Prostate gland (tissue), 2 donors: ENCODE measurements at regions not wholly inside any gene's neighbourhood (a gene's known extent, or its start where the extent isn't known, plus 50 kb on each side); places are given as distances from the start of the nearest gene placed in this dataset.

ENCODE experiments used
- DNase-seq: peaks from one replicate; pipeline ENCODE4 v3.0.0-alpha.2; 2019; ENCODE audit warnings: low spot score
- H3K27ac ChIP-seq, 2 donors: fragments of 200-600 bp; sonication (generic); 2 replicates each; pipeline ENCODE4 v1.5.1; 2017 to 2019
- H3K27me3 ChIP-seq: fragments of 200-600 bp; sonication (generic); replicated peaks from 2 replicates; pipeline ENCODE4 v1.5.1; 2019; ENCODE audit not compliant: insufficient read depth
- H3K36me3 ChIP-seq, 2 donors: fragments of 200-600 bp; sonication (generic); 1 replicate in 1 of 2; 2 replicates in 1 of 2; pipeline versions ENCODE4 v1.5.1 to v1.8.1; 2017 to 2019
- H3K4me1 ChIP-seq: fragments of 200-600 bp; sonication (generic); replicated peaks from 2 replicates; pipeline ENCODE4 v1.5.1; 2019
- H3K4me3 ChIP-seq, 2 donors: fragments of 200-600 bp; sonication (generic); 2 replicates each; pipeline ENCODE4 v1.5.1; 2017 to 2019
- H3K9me3 ChIP-seq: fragments of 200-600 bp; sonication (generic); 2 replicates; pipeline ENCODE4 v1.5.1; 2017
- POLR2A ChIP-seq: fragments of 450-650 bp; IDR thresholded peaks from one replicate; pipeline ENCODE4 v1.6.1; 2016; ENCODE audit warnings: antibody characterized with exemption, mild to moderate bottlenecking
- POLR2AphosphoS5 ChIP-seq: sonication (generic); formaldehyde crosslinking; IDR thresholded peaks from one replicate; pipeline ENCODE4 v1.6.1; 2017; ENCODE audit warnings: antibody characterized with exemption
- WGBS: methylation state at CpG from one replicate; pipeline ENCODE4 v1.1.5; 2018; 5-methylcytosine and 5-hydroxymethylcytosine counted together
- intact Hi-C: fragments of 100-400 bp; cut with DNase I; formaldehyde crosslinking; loops from one replicate; pipeline ENCODE4 v1.14.2; 2022
- TF ChIP-seq, protein P1 (sequence below), 4 experiments: fragments of 200-600 bp in 2 of 4; fragments of 450-650 bp in 2 of 4; sonication (generic) in 2 of 4; IDR thresholded peaks; 1 replicate in 3 of 4; 2 replicates in 1 of 4; pipeline ENCODE4 v1.5.1; 2016 to 2019; ENCODE audit warnings: antibody characterized with exemption in 4 of 4, mild to moderate bottlenecking in 2 of 4, moderate library complexity in 2 of 4

DNA sequence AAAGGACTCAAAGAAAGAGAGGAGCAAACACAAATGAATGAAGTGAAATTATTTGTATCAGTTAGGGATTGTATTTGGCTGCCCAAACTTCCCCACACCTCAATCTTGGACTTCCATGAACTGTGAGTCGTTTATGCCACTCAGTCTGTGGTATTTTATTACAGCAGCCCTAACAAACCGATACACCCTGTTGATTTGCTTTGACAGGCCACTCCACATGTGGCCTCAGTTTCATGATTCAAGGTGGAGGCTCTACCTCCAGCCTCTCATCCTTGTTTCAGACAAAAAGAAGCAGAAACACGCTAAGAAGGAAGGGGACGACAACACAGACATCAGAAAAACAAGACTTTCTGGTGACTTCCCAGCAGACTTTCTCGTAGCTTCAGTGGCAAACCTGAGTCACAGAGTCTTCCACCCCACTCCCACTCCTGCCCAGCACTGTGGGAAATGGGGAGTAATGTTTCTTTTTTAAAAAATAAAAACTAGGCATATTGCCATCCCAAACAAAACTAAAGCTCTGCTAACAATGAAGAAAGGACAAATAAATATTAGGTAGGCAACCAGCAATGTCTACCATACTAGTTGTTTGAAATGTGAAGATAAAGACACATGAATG, 52.2 kb upstream of the ABCA1 start:
- intact Hi-C loops = no loop called here
- Histone ChIP-seq H3K4me1 (no peaks in the 10 kb centered on the region), H3K4me3 (no peak overlapping the region), H3K27me3 (no peaks in the 10 kb centered on the region), H3K36me3 (no peaks in the 10 kb centered on the region), H3K9me3 (no peaks in the 10 kb centered on the region), H3K27ac (no peak overlapping the region)
- TF ChIP-seq POLR2A = no peak
- no peak for TF ChIP-seq POLR2AphosphoS5
- TF ChIP-seq, protein P1, sequence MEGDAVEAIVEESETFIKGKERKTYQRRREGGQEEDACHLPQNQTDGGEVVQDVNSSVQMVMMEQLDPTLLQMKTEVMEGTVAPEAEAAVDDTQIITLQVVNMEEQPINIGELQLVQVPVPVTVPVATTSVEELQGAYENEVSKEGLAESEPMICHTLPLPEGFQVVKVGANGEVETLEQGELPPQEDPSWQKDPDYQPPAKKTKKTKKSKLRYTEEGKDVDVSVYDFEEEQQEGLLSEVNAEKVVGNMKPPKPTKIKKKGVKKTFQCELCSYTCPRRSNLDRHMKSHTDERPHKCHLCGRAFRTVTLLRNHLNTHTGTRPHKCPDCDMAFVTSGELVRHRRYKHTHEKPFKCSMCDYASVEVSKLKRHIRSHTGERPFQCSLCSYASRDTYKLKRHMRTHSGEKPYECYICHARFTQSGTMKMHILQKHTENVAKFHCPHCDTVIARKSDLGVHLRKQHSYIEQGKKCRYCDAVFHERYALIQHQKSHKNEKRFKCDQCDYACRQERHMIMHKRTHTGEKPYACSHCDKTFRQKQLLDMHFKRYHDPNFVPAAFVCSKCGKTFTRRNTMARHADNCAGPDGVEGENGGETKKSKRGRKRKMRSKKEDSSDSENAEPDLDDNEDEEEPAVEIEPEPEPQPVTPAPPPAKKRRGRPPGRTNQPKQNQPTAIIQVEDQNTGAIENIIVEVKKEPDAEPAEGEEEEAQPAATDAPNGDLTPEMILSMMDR (IDR thresholded peaks at IDR 0.05) = no peak
- no peak for DNase-seq
- 75% methylated on average over 5 of the region's 5 CpGs for WGBS

DNA sequence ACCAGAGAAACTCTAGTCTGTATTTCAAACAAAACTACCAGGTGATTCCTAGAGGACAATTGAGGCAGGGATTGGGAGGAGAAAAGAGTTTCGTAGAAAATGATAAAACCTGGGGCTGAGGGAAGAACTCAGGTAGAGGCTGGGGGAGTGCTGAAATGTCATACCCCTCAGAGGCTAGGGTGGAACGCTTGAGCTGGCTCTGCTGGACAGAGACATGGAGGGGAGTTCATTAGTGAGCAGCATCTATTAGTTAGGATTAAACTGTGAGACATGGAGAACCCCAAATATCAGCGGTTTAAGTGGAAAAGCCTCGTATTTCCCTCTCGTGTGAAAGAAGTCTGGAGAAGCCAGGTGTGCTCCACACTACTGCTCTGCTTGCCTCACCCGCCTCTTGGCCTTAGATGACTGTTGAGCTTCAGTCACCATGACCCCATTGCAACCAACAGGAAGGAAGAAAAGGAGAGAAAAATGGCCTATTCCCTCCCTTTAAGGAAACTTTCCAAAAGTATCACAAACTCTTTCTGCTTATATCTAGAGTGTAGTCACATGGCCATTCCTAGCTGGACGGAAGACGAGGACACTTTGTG, 53.7 kb upstream of the ABCA1 start:
- Histone ChIP-seq H3K27me3 (no peaks in the 10 kb centered on the region), H3K4me3 (no peak overlapping the region), H3K9me3 (no peaks in the 10 kb centered on the region), H3K27ac (no peak overlapping the region), H3K4me1 (no peaks in the 10 kb centered on the region), H3K36me3 (no peaks in the 10 kb centered on the region)
- no peak for TF ChIP-seq POLR2AphosphoS5
- TF ChIP-seq, protein P1 (IDR thresholded peaks at IDR 0.05) = no peak
- TF ChIP-seq POLR2A = no peak
- 94% methylated on average over 8 of the region's 8 CpGs for WGBS
- intact Hi-C loops = no loop called here
- DNase-seq = no peak

DNA sequence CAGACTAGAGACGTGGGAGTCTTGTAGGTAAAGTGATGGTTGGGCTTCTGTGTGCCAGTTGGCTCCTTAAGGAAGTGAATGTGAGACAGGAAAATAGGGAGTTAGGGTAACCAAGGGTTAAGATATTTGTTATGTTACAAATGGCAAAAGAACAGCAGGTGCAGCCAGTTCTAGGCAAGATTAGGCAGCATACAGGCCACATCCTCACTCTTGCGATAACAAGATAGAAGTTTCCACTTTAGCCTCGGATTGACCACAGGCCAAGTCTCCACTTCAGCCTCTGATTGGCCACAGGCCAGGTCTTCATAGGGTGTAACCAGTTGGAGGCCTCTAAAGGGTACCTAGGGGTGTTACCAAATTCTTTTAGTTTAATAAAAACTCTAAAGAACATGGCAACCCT, 54.6 kb upstream of the ABCA1 start:
- WGBS = 79% methylated on average over 3 of the region's 3 CpGs
- DNase-seq = no peak
- Histone ChIP-seq H3K4me3 (no peak overlapping the region), H3K27ac (no peak overlapping the region), H3K4me1 (no peaks in the 10 kb centered on the region), H3K36me3 (no peaks in the 10 kb centered on the region), H3K9me3 (no peaks in the 10 kb centered on the region), H3K27me3 (no peaks in the 10 kb centered on the region)
- intact Hi-C loops = no loop called here
- TF ChIP-seq POLR2AphosphoS5 (no peak), POLR2A (no peak)
- TF ChIP-seq, protein P1 (IDR thresholded peaks at IDR 0.05) = no peak

DNA sequence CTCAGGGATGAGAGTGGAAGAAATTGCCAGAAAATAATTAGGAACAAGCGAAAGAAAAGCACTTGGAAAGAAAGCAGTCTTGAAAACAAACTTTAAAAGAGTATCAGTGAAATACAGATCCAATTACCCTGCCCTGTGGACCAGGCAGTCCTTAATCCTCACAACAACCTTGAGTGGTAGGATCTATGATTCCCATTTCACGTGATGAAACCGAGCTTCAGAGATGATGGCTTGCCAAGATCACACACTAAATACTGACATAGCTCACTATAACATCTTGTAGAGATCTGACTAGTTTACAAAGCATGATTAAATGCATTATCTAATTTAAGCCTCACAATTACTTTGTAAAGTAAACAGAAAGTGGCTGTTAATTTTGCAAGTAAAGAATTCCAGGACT, 55.5 kb upstream of the ABCA1 start:
- Histone ChIP-seq H3K4me1 (no peaks in the 10 kb centered on the region), H3K9me3 (no peaks in the 10 kb centered on the region), H3K27me3 (no peaks in the 10 kb centered on the region), H3K4me3 (no peak overlapping the region), H3K27ac (no peak overlapping the region), H3K36me3 (no peaks in the 10 kb centered on the region)
- intact Hi-C loops = no loop called here
- no peak for TF ChIP-seq POLR2AphosphoS5
- TF ChIP-seq, protein P1 (IDR thresholded peaks at IDR 0.05) = no peak
- TF ChIP-seq POLR2A = no peak
- no peak for DNase-seq
- 51% methylated on average over 3 of the region's 3 CpGs for WGBS

DNA sequence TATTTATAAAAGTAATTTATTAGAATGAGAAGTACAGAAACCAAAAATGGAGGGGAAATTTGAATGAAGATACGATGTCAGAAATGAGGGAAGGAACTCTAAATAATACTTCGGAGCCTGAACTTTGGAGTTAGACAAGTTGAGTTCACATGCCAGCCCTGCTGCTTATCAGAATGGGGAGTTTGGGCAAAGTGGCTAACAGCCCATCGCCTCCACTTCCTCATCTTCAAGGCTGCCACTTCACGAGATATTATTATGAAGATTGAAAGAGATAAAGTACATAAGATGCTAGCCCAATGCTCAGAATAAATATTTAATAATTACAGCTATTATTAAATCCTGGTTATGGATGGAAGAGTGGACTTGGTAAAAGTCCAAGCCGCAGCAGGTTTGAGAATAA, 56.2 kb upstream of the ABCA1 start:
- Histone ChIP-seq H3K27ac (no peak overlapping the region), H3K36me3 (no peaks in the 10 kb centered on the region), H3K4me3 (no peak overlapping the region), H3K27me3 (no peaks in the 10 kb centered on the region), H3K9me3 (no peaks in the 10 kb centered on the region), H3K4me1 (no peaks in the 10 kb centered on the region)
- TF ChIP-seq, protein P1 (IDR thresholded peaks at IDR 0.05) = no peak
- TF ChIP-seq POLR2A (no peak), POLR2AphosphoS5 (no peak)
- whole genome bisulfite sequencing = 67% methylated on average over 5 of the region's 5 CpGs
- intact Hi-C loops = no loop called here
- DNase-seq = no peak
